ACC112 (cell line): ENCODE measurements at regions not wholly inside any gene's neighbourhood (a gene's known extent, or its start where the extent isn't known, plus 50 kb on each side); places are given as distances from the start of the nearest gene placed in this dataset.
"Not testable (repeated sequence)": the region's sequence is repeated elsewhere in the genome, so short reads cannot be mapped to it uniquely, and the experiment has no call there.

ENCODE experiments used
- H2AFZ ChIP-seq: fragments of 200-600 bp; sonication (generic); one replicate; pipeline ENCODE4 v1.6.0; 2017; ENCODE audit warnings: antibody characterized with exemption, low read length; ENCODE audit not compliant: unreplicated experiment
- H3K27ac ChIP-seq: fragments of 200-600 bp; sonication (generic); 2 replicates; pipeline ENCODE4 v1.5.1; 2014; ENCODE audit warnings: low read depth, mild to moderate bottlenecking, antibody characterized with exemption, low read length, moderate library complexity
- H3K27me3 ChIP-seq: fragments of 200-600 bp; sonication (generic); 2 replicates; pipeline ENCODE4 v1.6.1; 2014; ENCODE audit warnings: mild to moderate bottlenecking, antibody characterized with exemption, low read length, moderate library complexity, mixed read lengths; ENCODE audit not compliant: insufficient read depth
- H3K36me3 ChIP-seq: fragments of 200-600 bp; sonication (generic); 2 replicates; pipeline ENCODE4 v1.6.1; 2016; ENCODE audit warnings: mild to moderate bottlenecking, antibody characterized with exemption, low read length, moderate library complexity, mixed read lengths; ENCODE audit not compliant: insufficient read depth
- H3K4me1 ChIP-seq: fragments of 200-600 bp; sonication (generic); one replicate; pipeline ENCODE4 v1.6.1; 2016; ENCODE audit warnings: low read length, mixed read lengths; ENCODE audit not compliant: insufficient read depth, unreplicated experiment, control insufficient read depth
- H3K4me3 ChIP-seq: fragments of 200-600 bp; sonication (generic); 2 replicates; pipeline ENCODE4 v1.5.1; 2014; ENCODE audit warnings: mild to moderate bottlenecking, low read depth, low read length
- H3K79me2 ChIP-seq: fragments of 200-600 bp; sonication (generic); one replicate; pipeline ENCODE4 v1.6.0; 2016; ENCODE audit warnings: low read length; ENCODE audit not compliant: control insufficient read depth, unreplicated experiment, insufficient read depth

DNA sequence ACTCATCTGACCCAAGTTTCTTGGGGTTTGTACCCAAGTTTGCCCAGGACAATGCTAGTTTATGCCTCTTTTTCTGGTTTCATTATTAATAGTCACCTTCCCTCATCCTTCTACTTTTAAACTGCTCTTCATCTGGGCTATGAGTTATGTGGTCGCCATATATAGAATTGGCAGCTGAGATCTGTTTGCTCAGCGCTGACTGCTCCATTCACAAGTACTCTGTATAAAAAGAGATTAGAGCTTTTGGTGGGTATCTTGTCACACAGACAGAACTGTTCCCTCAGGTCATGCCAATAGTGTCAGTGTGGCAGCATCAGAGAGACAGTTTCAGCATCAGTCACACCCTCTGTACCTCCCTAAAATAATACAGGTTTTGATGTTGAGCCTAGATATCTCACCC is 326.0 kb downstream of the RAB38 start:
- Histone ChIP-seq H2AFZ (no peak overlapping the region), H3K4me1 (no peaks in the 10 kb centered on the region), H3K27ac (no peak overlapping the region), H3K36me3 (no peaks in the 10 kb centered on the region), H3K4me3 (no peak overlapping the region), H3K79me2 (no peaks in the 10 kb centered on the region), H3K27me3 (no peaks in the 10 kb centered on the region)

GRCh38 chr11:87840786-87841185 is 334.5 kb downstream of the RAB38 start:
- no peaks in the 10 kb centered on the region for H3K4me1 ChIP-seq

GRCh38 chr11:87832211-87832610 is 343.0 kb downstream of the RAB38 start:
- Histone ChIP-seq H3K27me3 (no peaks in the 10 kb centered on the region; the same call in 1 of the 2 replicates), H3K27ac (no peak overlapping the region), H2AFZ (no peak overlapping the region), H3K79me2 (no peaks in the 10 kb centered on the region), H3K4me3 (no peak overlapping the region), H3K4me1 (no peaks in the 10 kb centered on the region), H3K36me3 (no peaks in the 10 kb centered on the region)

More at GRCh38 chr11:87840786-87841185, 334.5 kb downstream of the RAB38 start:
- Histone ChIP-seq H3K4me3 (no peak overlapping the region), H3K79me2 (no peaks in the 10 kb centered on the region), H3K27me3 (no peaks in the 10 kb centered on the region; the same call in 1 of the 2 replicates), H3K27ac (no peak overlapping the region), H2AFZ (no peak overlapping the region), H3K36me3 (no peaks in the 10 kb centered on the region)

- Histone ChIP-seq H3K79me2 (no peaks in the 10 kb centered on the region), H2AFZ (no peak overlapping the region), H3K27me3 (no peaks in the 10 kb centered on the region), H3K4me3 (no peak overlapping the region), H3K27ac (no peak overlapping the region), H3K36me3 (no peaks in the 10 kb centered on the region), H3K4me1 (no peaks in the 10 kb centered on the region)
These were observed 355.2 kb downstream of the RAB38 start for GRCh38 chr11:87820011-87820410.

GRCh38 chr11:87819151-87819550 is 356.1 kb downstream of the RAB38 start:
- H3K27me3 ChIP-seq, result no peaks in the 10 kb centered on the region
- no peak overlapping the region for H3K27ac ChIP-seq
- H3K79me2 ChIP-seq, result no peaks in the 10 kb centered on the region
- no peak overlapping the region for H2AFZ ChIP-seq
- H3K4me1 ChIP-seq, result no peaks in the 10 kb centered on the region
- no peaks in the 10 kb centered on the region for H3K36me3 ChIP-seq
- no peak overlapping the region for H3K4me3 ChIP-seq

DNA sequence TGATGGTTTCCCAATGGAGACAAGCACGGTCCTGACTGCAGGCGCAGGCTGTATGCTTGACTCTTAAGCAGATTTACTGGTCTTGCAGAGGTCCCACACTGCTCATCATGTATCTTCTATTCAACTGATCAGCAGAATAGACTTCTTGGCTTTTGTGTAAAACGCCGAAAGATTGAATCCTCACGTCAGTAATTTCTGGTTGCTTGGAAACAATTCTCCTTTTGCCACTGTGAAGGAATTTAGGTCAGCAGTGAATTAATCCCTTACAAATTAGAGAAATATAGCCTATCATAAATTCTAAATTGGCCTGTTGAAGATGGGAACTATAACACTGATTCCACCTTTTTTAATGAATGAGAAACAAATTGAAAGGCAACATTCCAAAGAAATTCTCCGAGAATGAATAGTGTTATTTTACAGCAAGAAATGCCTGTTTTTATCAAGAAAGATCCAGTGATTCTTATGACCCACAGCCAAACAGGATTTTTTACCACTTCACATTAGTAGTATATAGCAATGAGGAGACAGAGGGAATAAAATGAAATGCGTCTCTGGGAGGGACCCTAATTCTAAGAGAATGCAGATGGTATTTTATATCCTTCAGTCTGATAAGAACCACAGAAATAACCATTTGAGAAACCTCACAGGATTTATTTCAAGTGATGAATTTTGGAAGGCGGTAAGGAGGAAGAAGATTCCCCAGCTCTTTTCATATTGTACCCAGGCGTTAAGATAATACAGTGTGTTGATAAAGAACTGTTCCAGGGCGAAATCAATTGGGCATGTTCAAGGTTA is 362.5 kb downstream of the RAB38 start:
- Histone ChIP-seq H3K4me3 (no peak overlapping the region), H3K79me2 (no peaks in the 10 kb centered on the region), H3K27ac (no peak overlapping the region), H2AFZ (no peak overlapping the region), H3K4me1 (no peaks in the 10 kb centered on the region), H3K36me3 (no peaks in the 10 kb centered on the region), H3K27me3 (no peaks in the 10 kb centered on the region; the same call in none of the 2 replicates)

DNA sequence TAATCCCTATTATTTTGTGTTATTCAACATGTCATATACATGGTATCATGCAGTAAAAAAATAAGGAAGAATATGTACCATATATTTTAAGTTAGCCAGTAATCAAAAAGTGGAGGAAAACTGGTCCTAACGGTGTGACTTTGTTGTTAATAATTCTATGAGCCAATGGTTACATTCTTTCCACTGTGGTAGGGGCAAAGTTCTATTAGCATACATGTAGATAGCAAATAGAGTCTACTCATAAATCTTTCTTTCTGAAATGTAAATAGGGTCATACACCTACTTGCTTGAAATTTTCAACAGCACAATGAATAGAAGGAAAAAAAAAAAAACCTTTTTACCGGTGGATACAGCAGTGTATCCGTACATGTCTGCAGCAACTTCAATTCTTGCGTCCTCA is 364.8 kb downstream of the RAB38 start:
- Histone ChIP-seq H3K36me3 (no peaks in the 10 kb centered on the region), H3K4me3 (no peak overlapping the region), H3K4me1 (no peaks in the 10 kb centered on the region), H3K79me2 (no peaks in the 10 kb centered on the region), H3K27ac (no peak overlapping the region), H3K27me3 (no peaks in the 10 kb centered on the region; the same call in none of the 2 replicates), H2AFZ (no peak overlapping the region)

DNA sequence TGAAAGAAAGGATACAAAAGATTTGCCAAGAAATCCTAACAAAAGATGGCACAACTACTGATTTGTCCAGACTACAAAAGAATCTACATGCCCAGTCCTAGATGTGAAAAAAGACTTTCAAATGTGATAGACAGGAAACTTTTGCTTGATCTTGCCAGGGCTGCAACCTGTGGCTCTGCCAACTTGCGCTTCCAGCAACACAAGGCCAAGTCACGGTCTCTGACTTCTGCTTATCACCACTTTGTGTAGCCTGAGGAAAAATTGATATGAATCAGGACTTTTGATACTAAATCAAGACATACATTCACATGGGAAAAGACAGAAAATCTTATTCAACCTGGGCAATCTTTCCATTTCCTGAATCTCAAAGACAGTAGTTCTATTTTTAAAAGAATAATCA is 366.0 kb downstream of the RAB38 start:
- H3K36me3 ChIP-seq, result no peaks in the 10 kb centered on the region
- no peaks in the 10 kb centered on the region for H3K79me2 ChIP-seq
- no peaks in the 10 kb centered on the region for H3K4me1 ChIP-seq
- H3K27me3 ChIP-seq, result no peaks in the 10 kb centered on the region; the same call in none of the 2 replicates
- no peak overlapping the region for H2AFZ ChIP-seq
- H3K4me3 ChIP-seq, result no peak overlapping the region
- H3K27ac ChIP-seq, result no peak overlapping the region

DNA sequence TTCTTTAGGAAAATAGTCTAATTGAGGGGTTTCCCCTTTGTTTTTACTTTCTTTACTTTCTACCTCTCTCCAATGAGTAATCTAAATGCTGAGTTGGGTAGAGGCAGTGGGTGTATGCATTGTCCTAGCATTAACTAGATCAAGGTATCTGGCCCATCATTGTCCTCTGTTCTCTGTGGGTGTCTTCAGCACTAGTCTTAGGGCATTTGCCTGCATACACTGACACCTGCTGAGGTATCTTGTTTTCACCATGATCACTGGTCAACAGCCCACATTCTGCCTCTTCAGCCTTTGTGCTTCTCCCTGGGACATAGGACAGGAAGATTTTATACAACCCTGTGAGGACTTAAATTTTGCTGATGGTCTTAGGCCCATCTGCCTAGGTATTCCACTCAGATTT is 371.1 kb downstream of the RAB38 start:
- Histone ChIP-seq H3K36me3 (no peaks in the 10 kb centered on the region), H3K4me1 (no peaks in the 10 kb centered on the region), H3K27me3 (no peaks in the 10 kb centered on the region; the same call in 1 of the 2 replicates), H3K79me2 (no peaks in the 10 kb centered on the region), H2AFZ (no peak overlapping the region), H3K4me3 (no peak overlapping the region), H3K27ac (no peak overlapping the region)

DNA sequence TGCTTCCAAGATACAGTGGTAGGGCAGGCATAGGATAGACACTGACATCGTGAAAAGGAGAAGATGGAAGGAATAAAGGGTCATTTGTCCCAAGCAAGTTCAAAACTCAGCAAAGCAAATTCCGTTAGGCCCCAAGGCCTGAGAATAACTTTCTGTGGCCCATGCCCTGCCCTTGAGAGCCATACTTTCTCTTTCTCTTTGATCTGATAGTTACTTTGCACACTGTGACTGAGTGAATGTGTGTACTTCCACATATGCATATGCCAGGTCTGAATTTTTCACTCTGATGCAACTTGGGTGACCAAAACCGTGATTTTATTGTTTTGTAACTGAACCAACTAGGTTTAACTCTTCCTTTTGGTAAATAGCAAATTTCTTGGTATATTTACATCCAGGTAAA is 371.5 kb downstream of the RAB38 start:
- H3K27ac ChIP-seq, result no peak overlapping the region
- H3K4me3 ChIP-seq, result no peak overlapping the region
- no peaks in the 10 kb centered on the region for H3K4me1 ChIP-seq
- no peaks in the 10 kb centered on the region for H3K36me3 ChIP-seq
- no peak overlapping the region for H2AFZ ChIP-seq
- no peaks in the 10 kb centered on the region for H3K79me2 ChIP-seq
- no peaks in the 10 kb centered on the region for H3K27me3 ChIP-seq

- not testable (repeated sequence) for H3K4me1 ChIP-seq, H2AFZ ChIP-seq, H3K4me3 ChIP-seq, H3K79me2 ChIP-seq, H3K27me3 ChIP-seq, H3K27ac ChIP-seq, H3K36me3 ChIP-seq
These were observed 390.4 kb downstream of the RAB38 start for GRCh38 chr11:87784862-87785261.
